Lower leg skin (tissue), 3 donors: ENCODE measurements at regions not wholly inside any gene's neighbourhood (a gene's known extent, or its start where the extent isn't known, plus 50 kb on each side); places are given as distances from the start of the nearest gene placed in this dataset.

Experiments
- POLR2A ChIP-seq, 2 donors: fragments of 450-650 bp; IDR thresholded peaks; one replicate each; pipeline ENCODE4 v1.6.1; 2016 to 2017; ENCODE audit warnings: antibody characterized with exemption in 2 of 2, mild to moderate bottlenecking in 1 of 2, moderate library complexity in 1 of 2
- TF ChIP-seq, protein P1 (sequence below), 3 donors: fragments of 450-650 bp; IDR thresholded peaks; one replicate each; pipeline ENCODE4 v1.5.1; 2016; ENCODE audit warnings: antibody characterized with exemption in 3 of 3, mild to moderate bottlenecking in 3 of 3, moderate library complexity in 2 of 3

GRCh38 chr9:75333624-75334023, 245.3 kb downstream of the OSTF1 start:
- TF ChIP-seq, protein P1, sequence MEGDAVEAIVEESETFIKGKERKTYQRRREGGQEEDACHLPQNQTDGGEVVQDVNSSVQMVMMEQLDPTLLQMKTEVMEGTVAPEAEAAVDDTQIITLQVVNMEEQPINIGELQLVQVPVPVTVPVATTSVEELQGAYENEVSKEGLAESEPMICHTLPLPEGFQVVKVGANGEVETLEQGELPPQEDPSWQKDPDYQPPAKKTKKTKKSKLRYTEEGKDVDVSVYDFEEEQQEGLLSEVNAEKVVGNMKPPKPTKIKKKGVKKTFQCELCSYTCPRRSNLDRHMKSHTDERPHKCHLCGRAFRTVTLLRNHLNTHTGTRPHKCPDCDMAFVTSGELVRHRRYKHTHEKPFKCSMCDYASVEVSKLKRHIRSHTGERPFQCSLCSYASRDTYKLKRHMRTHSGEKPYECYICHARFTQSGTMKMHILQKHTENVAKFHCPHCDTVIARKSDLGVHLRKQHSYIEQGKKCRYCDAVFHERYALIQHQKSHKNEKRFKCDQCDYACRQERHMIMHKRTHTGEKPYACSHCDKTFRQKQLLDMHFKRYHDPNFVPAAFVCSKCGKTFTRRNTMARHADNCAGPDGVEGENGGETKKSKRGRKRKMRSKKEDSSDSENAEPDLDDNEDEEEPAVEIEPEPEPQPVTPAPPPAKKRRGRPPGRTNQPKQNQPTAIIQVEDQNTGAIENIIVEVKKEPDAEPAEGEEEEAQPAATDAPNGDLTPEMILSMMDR (IDR thresholded peaks at IDR 0.05) = no peak
- TF ChIP-seq POLR2A (IDR thresholded peaks at IDR 0.05) = no peak
